Tibial artery (tissue), 4 donors: ENCODE measurements at regions not wholly inside any gene's neighbourhood (a gene's known extent, or its start where the extent isn't known, plus 50 kb on each side); places are given as distances from the start of the nearest gene placed in this dataset.

Source experiments
- DNase-seq, 2 donors: peaks; one replicate each; pipeline ENCODE4 v3.0.0-alpha.2; 2019
- H3K27ac ChIP-seq, 2 donors: fragments of 200-600 bp; sonication (generic) in 1 of 2; 1 replicate in 1 of 2; 2 replicates in 1 of 2; pipeline ENCODE4 v1.5.1; 2018 to 2019; ENCODE audit warnings: mild to moderate bottlenecking in 1 of 2
- H3K27me3 ChIP-seq, 2 donors: fragments of 200-600 bp; sonication (generic) in 1 of 2; one replicate each; pipeline versions ENCODE4 v1.5.1 to v1.6.0; 2016 to 2019
- H3K36me3 ChIP-seq, 3 donors: fragments of 200-600 bp; sonication (generic) in 2 of 3; one replicate each; pipeline ENCODE4 v1.5.1; 2016 to 2019; ENCODE audit warnings: mild to moderate bottlenecking in 2 of 3
- H3K4me1 ChIP-seq, 4 donors: fragments of 200-600 bp; sonication (generic) in 2 of 4; 1 replicate in 3 of 4; 2 replicates in 1 of 4; pipeline ENCODE4 v1.5.1; 2016 to 2019
- H3K4me3 ChIP-seq, 2 donors: fragments of 200-600 bp; sonication (generic) in 1 of 2; 1 replicate in 1 of 2; 2 replicates in 1 of 2; pipeline ENCODE4 v1.5.1; 2018 to 2019; ENCODE audit warnings: mild to moderate bottlenecking in 2 of 2
- H3K9me3 ChIP-seq, 3 donors: fragments of 200-600 bp; sonication (generic) in 1 of 3; one replicate each; pipeline ENCODE4 v1.5.1; 2016 to 2019
- CTCF ChIP-seq, 2 experiments: fragments of 200-600 bp in 1 of 2; fragments of 450-650 bp in 1 of 2; IDR thresholded peaks; one replicate each; pipeline ENCODE4 v1.5.1; 2017 to 2019; ENCODE audit warnings: antibody characterized with exemption in 2 of 2, mild to moderate bottlenecking in 1 of 2, moderate library complexity in 1 of 2
- intact Hi-C: fragments of 100-400 bp; cut with DNase I; formaldehyde crosslinking; loops from one replicate; pipeline ENCODE4 v1.15.0; 2023; ENCODE audit warnings: low total_unique reads

DNA sequence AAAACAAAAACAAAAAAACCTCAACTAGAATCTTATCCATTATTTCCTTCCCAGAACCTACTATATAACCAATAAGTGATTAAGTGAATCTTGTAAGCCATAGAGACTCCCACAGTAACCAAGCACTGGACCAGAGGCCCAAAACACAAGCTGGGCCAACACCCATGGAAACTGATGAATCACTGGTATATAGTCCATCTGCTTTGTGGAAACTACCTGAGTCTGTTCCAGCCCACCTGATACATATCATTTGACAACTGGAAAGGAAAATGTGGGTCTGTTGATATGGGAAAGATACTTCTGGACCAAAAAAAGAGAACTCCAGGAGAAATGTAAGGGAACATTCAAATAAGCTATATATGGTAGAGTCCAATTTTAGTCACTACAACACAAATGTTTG lies 252.8 kb downstream of the MREG start:
- intact Hi-C loops = no loop called here
- Histone ChIP-seq H3K27me3 (no peaks in the 10 kb centered on the region), H3K36me3 (no peaks in the 10 kb centered on the region), H3K27ac (no peak overlapping the region), H3K4me1 (peaks cover 0 to 24% (median 8%) of the 10 kb centered on the region in 4 donors), H3K4me3 (no peak overlapping the region), H3K9me3 (no peaks in the 10 kb centered on the region)
- no peak for DNase-seq
- no peak for TF ChIP-seq CTCF (IDR thresholded peaks at IDR 0.05)

- Histone ChIP-seq H3K4me1 (peaks cover 0 to 29% (median 9%) of the 10 kb centered on the region in 4 donors), H3K36me3 (no peaks in the 10 kb centered on the region), H3K9me3 (no peaks in the 10 kb centered on the region), H3K27ac (no peak overlapping the region), H3K27me3 (no peaks in the 10 kb centered on the region), H3K4me3 (no peak overlapping the region)
- no peak for DNase-seq
- intact Hi-C loops = no loop called here
- no peak for TF ChIP-seq CTCF (IDR thresholded peaks at IDR 0.05)
Observed at GRCh38 chr2:215760091-215760490, 253.3 kb downstream of the MREG start.

DNA sequence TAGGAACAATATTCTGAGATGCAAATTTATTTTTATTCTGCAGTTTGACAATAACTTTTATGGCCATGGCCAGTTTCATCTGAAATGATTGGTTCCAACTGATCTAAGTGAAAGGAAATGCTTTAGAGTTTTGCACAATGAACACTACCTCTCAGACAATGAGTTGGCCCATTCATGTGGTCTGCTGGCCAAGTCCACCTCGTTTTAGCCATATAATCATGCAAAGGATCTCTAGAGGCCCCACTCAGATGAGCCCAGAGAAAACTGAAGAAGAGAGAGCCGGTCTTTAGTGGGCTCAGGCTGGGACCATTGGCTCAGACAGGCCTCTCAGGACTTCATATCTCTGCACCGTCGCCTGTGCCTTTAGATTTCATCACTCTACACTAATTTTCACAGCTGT lies 254.7 kb downstream of the MREG start:
- H3K27me3 ChIP-seq = no peaks in the 10 kb centered on the region
- peaks cover 0 to 43% (median 15%) of the 10 kb centered on the region in 4 donors for H3K4me1 ChIP-seq
- no peak for TF ChIP-seq CTCF (IDR thresholded peaks at IDR 0.05)
- H3K36me3 ChIP-seq = no peaks in the 10 kb centered on the region
- no peak overlapping the region for H3K4me3 ChIP-seq
- H3K27ac ChIP-seq = no peak overlapping the region
- H3K9me3 ChIP-seq = no peaks in the 10 kb centered on the region
- DNase-seq = no peak
- intact Hi-C loops = no loop called here

DNA sequence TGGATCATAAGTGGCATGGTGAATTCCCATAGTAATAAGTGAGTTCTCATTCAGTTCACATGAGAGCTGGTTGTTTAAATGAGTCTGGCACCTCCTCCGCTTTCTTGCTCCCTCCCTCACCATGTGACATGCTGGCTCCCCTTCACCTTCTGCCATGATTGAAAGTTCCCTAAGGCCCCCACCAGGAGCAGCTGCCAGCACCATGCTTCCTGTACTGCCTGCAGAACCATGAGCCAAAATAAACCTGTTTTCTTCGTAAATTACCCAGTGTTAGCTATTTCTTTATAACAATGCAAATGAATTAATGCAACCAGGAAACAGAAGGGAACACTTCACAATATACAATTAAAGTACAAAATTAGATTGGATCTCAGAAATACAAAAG lies 257.0 kb downstream of the MREG start:
- Histone ChIP-seq H3K4me1 (peaks cover 0 to 54% (median 15%) of the 10 kb centered on the region in 4 donors), H3K27me3 (no peaks in the 10 kb centered on the region), H3K36me3 (no peaks in the 10 kb centered on the region), H3K9me3 (no peaks in the 10 kb centered on the region), H3K4me3 (no peak overlapping the region), H3K27ac (no peak overlapping the region)
- intact Hi-C loops = no loop called here
- no peak for TF ChIP-seq CTCF (IDR thresholded peaks at IDR 0.05)
- DNase-seq = no peak

- Histone ChIP-seq H3K27me3 (no peaks in the 10 kb centered on the region), H3K9me3 (no peaks in the 10 kb centered on the region), H3K27ac (peak overlapping the region in 1 of 2 donors; percentile 11), H3K36me3 (no peaks in the 10 kb centered on the region), H3K4me3 (no peak overlapping the region), H3K4me1 (peaks cover 0 to 55% (median 15%) of the 10 kb centered on the region in 4 donors)
- intact Hi-C loops = no loop called here
- TF ChIP-seq CTCF (IDR thresholded peaks at IDR 0.05) = no peak
- no peak for DNase-seq
Observed at GRCh38 chr2:215755641-215756345, 257.6 kb downstream of the MREG start.
